ENCODE measurements at regions not wholly inside any gene's neighbourhood (a gene's known extent, or its start where the extent isn't known, plus 50 kb on each side); places are given as distances from the start of the nearest gene placed in this dataset.

- TF ChIP-seq CTCF (IDR thresholded peaks at IDR 0.05) (no peak), POLR2A (IDR thresholded peaks at IDR 0.05) (no peak)
Observed at GRCh38 chr12:115423546-115423987, 739.6 kb upstream of the TBX3 start.

All from lower leg skin (tissue), 3 donors.